Loucy (cell line): ENCODE measurements at regions not wholly inside any gene's neighbourhood (a gene's known extent, or its start where the extent isn't known, plus 50 kb on each side); places are given as distances from the start of the nearest gene placed in this dataset.
"Not testable (repeated sequence)": the region's sequence is repeated elsewhere in the genome, so short reads cannot be mapped to it uniquely, and the experiment has no call there.

Source experiments
- H2AFZ ChIP-seq: fragments of 200-600 bp; sonication (generic); 2 replicates; pipeline ENCODE4 v1.6.0; 2016; ENCODE audit warnings: antibody characterized with exemption, mild to moderate bottlenecking, low read length, moderate library complexity
- H3F3A ChIP-seq: fragments of 200-600 bp; 2 replicates; pipeline ENCODE4 v1.6.0; 2016; ENCODE audit warnings: antibody characterized with exemption, low read depth, mild to moderate bottlenecking
- H3K27me3 ChIP-seq: fragments of 200-600 bp; sonication (generic); 2 replicates; pipeline ENCODE4 v1.6.1; 2014; ENCODE audit warnings: low read length, mild to moderate bottlenecking; ENCODE audit not compliant: insufficient read depth, poor library complexity, severe bottlenecking
- H3K36me3 ChIP-seq: fragments of 200-600 bp; sonication (generic); 2 replicates; pipeline ENCODE4 v1.6.1; 2016; ENCODE audit warnings: low read length; ENCODE audit not compliant: insufficient read depth
- H3K4me1 ChIP-seq: fragments of 200-600 bp; sonication (generic); 2 replicates; pipeline ENCODE4 v1.5.1; 2014; ENCODE audit warnings: low read length, mild to moderate bottlenecking; ENCODE audit not compliant: insufficient read depth, poor library complexity, severe bottlenecking
- H3K4me2 ChIP-seq: fragments of 200-600 bp; sonication (generic); 2 replicates; pipeline ENCODE4 v1.6.0; 2014; ENCODE audit warnings: antibody characterized with exemption, low read length, low read depth, mild to moderate bottlenecking; ENCODE audit not compliant: poor library complexity, severe bottlenecking
- H3K4me3 ChIP-seq: fragments of 200-600 bp; sonication (generic); 2 replicates; pipeline ENCODE4 v1.5.1; 2014; ENCODE audit warnings: low read length, mild to moderate bottlenecking, mixed read lengths; ENCODE audit not compliant: poor library complexity, severe bottlenecking
- H3K79me2 ChIP-seq: fragments of 200-600 bp; sonication (generic); 2 replicates; pipeline ENCODE4 v1.6.1; 2014; ENCODE audit warnings: low read length; ENCODE audit not compliant: insufficient read depth
- H3K9ac ChIP-seq: fragments of 200-600 bp; sonication (generic); 2 replicates; pipeline ENCODE4 v1.6.0; 2014; ENCODE audit warnings: mild to moderate bottlenecking, low read depth, low read length, moderate library complexity; ENCODE audit not compliant: poor library complexity, severe bottlenecking
- H3K9me2 ChIP-seq: fragments of 200-600 bp; sonication (generic); replicated peaks from 2 replicates; pipeline ENCODE4 v1.6.1; 2016; ENCODE audit warnings: low read depth, low read length, mixed read lengths
- H3K9me3 ChIP-seq: fragments of 200-600 bp; sonication (generic); 2 replicates; pipeline ENCODE4 v1.6.1; 2014; ENCODE audit warnings: mild to moderate bottlenecking, antibody characterized with exemption, low read length, low read depth; ENCODE audit not compliant: insufficient read depth
- H4K20me1 ChIP-seq: fragments of 200-600 bp; sonication (generic); 2 replicates; pipeline ENCODE4 v1.6.0; 2014; ENCODE audit warnings: antibody characterized with exemption, low read length, mild to moderate bottlenecking; ENCODE audit not compliant: insufficient read depth, poor library complexity, severe bottlenecking
- EZH2phosphoT487 ChIP-seq: fragments of 200-600 bp; IDR thresholded peaks from 2 replicates; pipeline ENCODE4 v1.6.1; 2018; ENCODE audit warnings: antibody characterized with exemption, mild to moderate bottlenecking, moderate library complexity, borderline replicate concordance
- TF ChIP-seq, protein P1 (sequence below): fragments of 200-600 bp; sonication (generic); conservative IDR thresholded peaks from 2 replicates; pipeline ENCODE4 v1.5.1; 2014; ENCODE audit warnings: mild to moderate bottlenecking, antibody characterized with exemption, low read length

DNA sequence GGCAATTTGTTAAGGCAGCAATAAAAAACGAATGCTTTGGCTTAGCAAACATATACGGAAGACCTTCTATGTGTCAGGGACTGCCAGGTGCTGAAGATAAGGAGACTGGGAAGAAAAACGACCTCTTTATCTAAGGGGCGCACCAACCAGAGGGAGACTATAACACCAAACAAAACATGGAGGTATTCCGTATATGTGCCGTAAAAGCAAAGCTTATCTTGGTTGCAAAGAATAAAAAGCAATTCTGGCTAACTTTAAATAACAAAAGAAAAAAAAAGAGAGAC, 167.1 kb upstream of the KCNJ15 start:
- Histone ChIP-seq H4K20me1 (no peaks in the 10 kb centered on the region), H3K4me1 (no peaks in the 10 kb centered on the region), H3K9me3 (no peaks in the 10 kb centered on the region), H3K4me2 (no peak overlapping the region), H2AFZ (no peak overlapping the region), H3K79me2 (no peaks in the 10 kb centered on the region), H3K27me3 (no peaks in the 10 kb centered on the region), H3K9me2 (no peaks in the 10 kb centered on the region), H3K36me3 (no peaks in the 10 kb centered on the region), H3K9ac (no peak overlapping the region), H3K4me3 (no peak overlapping the region), H3F3A (no peaks in the 10 kb centered on the region)
- no peak for TF ChIP-seq EZH2phosphoT487
- TF ChIP-seq, protein P1, sequence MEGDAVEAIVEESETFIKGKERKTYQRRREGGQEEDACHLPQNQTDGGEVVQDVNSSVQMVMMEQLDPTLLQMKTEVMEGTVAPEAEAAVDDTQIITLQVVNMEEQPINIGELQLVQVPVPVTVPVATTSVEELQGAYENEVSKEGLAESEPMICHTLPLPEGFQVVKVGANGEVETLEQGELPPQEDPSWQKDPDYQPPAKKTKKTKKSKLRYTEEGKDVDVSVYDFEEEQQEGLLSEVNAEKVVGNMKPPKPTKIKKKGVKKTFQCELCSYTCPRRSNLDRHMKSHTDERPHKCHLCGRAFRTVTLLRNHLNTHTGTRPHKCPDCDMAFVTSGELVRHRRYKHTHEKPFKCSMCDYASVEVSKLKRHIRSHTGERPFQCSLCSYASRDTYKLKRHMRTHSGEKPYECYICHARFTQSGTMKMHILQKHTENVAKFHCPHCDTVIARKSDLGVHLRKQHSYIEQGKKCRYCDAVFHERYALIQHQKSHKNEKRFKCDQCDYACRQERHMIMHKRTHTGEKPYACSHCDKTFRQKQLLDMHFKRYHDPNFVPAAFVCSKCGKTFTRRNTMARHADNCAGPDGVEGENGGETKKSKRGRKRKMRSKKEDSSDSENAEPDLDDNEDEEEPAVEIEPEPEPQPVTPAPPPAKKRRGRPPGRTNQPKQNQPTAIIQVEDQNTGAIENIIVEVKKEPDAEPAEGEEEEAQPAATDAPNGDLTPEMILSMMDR, result no peak

- H3K79me2 ChIP-seq, H3K4me3 ChIP-seq, H3K36me3 ChIP-seq, H3K27me3 ChIP-seq, H4K20me1 ChIP-seq, H3K9me2 ChIP-seq, H3K9ac ChIP-seq, H2AFZ ChIP-seq, H3K4me1 ChIP-seq, H3K4me2 ChIP-seq, H3K9me3 ChIP-seq, H3F3A ChIP-seq: not testable (repeated sequence)
Measured at GRCh38 chr21:38091061-38091460, 165.7 kb upstream of the KCNJ15 start.

DNA sequence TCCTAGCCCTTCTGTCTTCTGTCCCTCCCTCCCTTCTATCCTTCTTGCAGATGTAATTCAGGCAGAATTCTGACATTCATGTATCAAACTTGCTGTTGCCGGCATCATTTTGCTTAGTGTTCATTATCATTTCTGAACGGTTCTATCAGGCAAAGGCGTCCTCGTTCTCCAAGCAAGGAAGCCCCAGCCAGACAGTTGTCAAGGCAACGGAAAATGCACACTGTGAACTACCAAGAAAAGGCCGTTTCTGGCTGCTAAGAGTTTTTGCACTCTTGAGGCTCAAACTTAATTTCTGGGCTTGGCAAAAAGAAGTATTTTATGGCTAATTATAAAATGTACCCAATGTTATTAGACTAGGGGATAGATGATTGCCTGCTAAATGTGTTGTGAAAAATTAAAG, 164.7 kb upstream of the KCNJ15 start:
- Histone ChIP-seq H3K9me2 (no peaks in the 10 kb centered on the region), H3K4me3 (no peak overlapping the region), H2AFZ (no peak overlapping the region), H3K4me2 (no peak overlapping the region), H3K4me1 (no peaks in the 10 kb centered on the region), H3K36me3 (no peaks in the 10 kb centered on the region), H3K9me3 (no peaks in the 10 kb centered on the region), H3K79me2 (no peaks in the 10 kb centered on the region), H3K27me3 (no peaks in the 10 kb centered on the region), H4K20me1 (no peaks in the 10 kb centered on the region), H3K9ac (no peak overlapping the region), H3F3A (no peaks in the 10 kb centered on the region)
- TF ChIP-seq EZH2phosphoT487, result no peak
- TF ChIP-seq, protein P1, result no peak

DNA sequence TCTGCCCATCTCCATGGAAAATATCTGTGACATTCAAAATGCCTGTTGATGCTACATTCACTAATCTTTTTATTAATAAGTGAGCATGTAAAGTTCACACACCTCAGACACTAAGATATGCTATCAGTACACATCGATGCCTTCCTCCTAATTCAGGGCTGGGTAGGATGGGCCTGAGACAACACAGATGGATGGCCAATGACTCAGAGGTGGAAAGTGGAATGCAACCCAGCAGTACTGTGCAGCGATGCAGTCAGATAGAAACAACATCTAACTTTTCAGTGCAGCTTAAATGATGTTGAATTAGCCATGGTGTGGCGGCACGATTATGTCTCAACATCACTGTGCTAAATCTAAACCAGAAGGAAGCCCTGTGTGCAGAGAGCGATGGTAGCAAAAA, 161.6 kb upstream of the KCNJ15 start:
- Histone ChIP-seq H3K9me2 (0 out of 2 replicates have a peak, but pooled peaks cover 3% of the 10 kb centered on the region), H3K4me3 (no peak overlapping the region), H3K79me2 (no peaks in the 10 kb centered on the region), H3K9ac (no peak overlapping the region), H4K20me1 (no peaks in the 10 kb centered on the region), H3K9me3 (no peaks in the 10 kb centered on the region), H3K4me1 (no peaks in the 10 kb centered on the region), H2AFZ (no peak overlapping the region), H3K4me2 (no peak overlapping the region), H3F3A (no peaks in the 10 kb centered on the region), H3K27me3 (no peaks in the 10 kb centered on the region), H3K36me3 (no peaks in the 10 kb centered on the region)
- no peak for TF ChIP-seq EZH2phosphoT487
- TF ChIP-seq, protein P1, result no peak
